ENCODE measurements at regions not wholly inside any gene's neighbourhood (a gene's known extent, or its start where the extent isn't known, plus 50 kb on each side); places are given as distances from the start of the nearest gene placed in this dataset.

- DNase-seq: no peak
These were observed 386.6 kb upstream of the THBS1 start for GRCh38 chr15:39194106-39194830.

- no peak for DNase-seq
These were observed 384.9 kb upstream of the THBS1 start for GRCh38 chr15:39195961-39196486.

GRCh38 chr15:39198044-39199000 is 382.6 kb upstream of the THBS1 start:
- no peak for DNase-seq

DNA sequence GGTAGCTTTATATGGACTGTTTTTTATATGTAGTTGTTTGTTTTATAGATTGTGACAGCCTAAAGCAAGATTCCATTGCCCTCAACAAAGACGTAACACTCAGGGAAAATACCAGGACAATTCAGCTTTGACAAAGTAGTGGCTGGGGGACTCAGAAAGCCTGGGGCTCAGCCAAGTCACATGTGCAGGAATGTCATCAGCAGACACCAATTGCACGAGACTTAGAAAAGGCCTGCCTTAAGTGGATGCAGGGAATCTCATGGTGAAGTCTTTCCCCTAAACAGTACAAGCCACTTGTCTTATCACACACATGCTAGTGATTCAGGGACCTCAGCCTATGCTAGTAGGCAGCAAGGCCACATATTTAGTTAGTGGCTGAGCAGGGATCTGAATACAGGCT is 381.8 kb upstream of the THBS1 start:
- DNase-seq: no peak

DNA sequence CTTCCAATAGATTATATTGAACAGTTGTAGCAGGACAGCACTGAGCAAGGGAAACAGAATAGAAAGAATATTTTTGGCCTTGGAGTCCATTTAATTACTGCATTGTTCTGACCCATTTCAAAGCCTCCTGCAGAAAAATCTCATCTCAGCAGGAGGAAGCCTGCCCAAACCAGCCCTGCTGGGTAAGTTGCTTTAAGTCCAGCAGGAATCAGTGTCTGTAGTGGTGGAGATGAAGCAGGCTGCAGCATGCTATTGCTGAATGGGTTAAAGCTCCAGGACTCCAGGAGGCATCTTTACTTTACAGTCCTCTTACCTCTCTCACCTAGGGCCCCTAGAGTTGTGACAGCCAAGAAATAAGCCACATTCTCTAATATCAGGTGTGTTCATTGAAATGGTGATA is 380.3 kb upstream of the THBS1 start:
- no peak for DNase-seq

DNA sequence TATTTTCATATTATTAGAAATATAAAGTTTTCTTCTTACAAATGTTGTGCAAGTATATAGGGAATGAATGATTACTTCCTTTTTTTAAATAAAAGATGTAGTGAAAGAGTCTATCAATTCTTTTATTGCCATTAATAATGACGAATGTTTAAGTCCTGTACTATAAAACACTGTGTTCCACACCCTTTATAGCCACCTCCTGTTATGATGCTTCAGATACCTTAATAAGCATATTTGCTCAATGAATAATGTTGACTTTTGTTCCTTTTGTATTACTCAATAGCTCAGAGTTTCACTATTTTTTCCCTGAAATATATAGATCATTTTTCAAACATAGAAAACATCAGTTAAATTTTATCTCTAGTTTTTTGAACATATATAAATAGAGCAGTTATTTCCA is 378.2 kb upstream of the THBS1 start:
- DNase-seq: no peak

- DNase-seq: no peak
These were observed 376.8 kb upstream of the THBS1 start for GRCh38 chr15:39204031-39204430.

DNA sequence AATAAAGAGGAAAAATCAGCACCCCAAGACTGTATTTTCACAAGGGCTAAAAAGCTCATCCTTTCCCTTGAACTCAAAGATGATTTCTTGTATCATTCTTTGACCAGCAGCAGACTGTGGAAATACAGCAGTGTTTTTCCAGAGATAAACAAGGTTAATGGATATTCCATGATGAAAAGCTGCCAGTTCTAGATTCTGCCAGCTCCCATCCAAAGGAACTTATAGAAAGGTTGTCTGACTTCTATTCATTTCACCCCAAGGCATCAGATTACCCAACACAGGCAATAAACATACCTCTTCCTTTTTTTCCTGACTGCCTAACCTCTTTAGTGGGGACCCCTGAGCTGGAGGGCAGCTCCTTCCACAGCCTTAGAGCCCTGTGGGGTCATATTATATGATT is 375.8 kb upstream of the THBS1 start:
- no peak for DNase-seq

- no peak for DNase-seq
These were observed 375.1 kb upstream of the THBS1 start for GRCh38 chr15:39205506-39206371.

DNA sequence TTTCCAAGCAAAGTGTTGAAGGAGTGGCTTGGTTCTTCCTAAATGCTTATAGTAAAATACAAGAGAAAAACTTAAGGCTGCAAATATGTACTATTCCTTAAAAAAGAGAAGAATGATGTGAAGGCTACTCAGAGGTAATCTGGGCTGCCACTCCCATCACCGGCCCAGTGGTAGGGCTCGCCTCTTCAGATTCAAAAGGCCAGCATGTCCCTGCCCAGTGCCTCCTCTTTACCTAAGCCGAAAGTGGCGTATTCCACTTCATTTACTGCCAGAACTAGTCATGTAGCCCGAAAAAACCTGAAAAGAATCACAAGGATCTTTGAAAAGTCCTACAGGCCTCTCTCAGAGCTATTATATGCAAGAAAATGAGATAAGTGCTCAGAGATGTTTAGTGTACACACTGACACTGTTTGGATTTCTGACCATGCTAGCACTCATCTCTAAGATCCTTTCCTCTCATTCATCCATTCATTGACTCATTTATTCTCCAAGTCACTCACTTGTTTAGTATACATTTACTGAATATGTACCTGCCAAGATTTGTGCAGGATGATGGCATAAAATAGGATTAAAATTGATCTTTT is 373.3 kb upstream of the THBS1 start:
- DNase-seq: no peak

DNA sequence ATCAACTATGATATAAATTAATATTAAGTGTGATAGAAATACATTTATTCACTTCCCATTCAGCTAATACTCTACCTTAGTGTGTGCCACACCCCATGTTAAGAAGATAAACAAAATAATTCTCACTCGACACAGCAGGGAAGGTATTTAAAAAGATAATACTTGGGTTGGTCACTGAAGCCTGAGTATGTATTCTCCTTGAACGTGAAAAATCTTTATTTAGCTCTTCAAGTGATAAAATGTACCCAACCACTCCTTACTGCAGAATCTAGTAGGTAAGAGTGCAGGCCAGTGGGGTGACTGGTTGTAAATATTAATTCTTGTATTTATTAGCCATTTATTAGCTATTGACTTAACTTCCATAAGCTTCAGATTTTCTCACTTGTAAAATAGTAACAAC is 372.7 kb upstream of the THBS1 start:
- DNase-seq: no peak

GRCh38 chr15:39209548-39210211 is 371.2 kb upstream of the THBS1 start:
- no peak for DNase-seq

DNA sequence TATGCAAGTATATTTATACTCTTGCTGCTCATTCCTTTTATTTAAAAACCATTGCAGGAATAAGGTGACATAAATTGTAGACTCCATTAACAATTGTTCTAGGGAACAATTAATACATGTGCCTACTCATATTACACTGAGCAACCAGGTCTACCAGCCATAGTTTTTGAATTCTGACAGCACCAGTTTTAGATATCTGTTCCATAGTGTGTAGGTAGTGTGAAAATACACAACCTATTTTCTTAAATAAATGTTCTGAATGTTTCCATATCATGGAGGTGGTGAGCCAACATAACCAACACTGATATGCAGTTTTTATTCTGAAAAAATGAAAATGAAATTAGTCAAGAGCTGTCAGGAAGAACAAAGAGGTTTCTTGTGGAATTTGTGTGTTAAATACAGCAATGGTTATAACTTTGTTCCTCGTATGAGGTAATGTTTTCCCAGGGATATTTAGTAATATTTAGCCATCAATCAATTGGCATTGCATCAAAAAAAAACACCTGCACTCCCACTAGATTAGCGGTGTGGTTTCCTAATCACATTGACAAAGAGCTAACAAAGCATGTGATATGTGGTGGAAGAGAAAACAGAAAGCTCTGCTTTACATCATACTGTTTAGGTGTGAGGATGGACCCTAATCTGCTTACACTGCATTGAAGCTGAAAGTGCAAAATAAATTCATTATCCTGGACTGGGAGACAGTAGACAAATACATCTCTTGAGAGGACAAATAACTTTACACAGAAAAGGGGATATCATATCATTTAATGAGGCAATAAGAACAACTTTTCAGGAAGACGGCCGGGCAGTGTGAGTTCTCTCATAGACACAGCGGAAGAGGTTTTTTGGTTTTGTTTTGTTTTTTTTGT is 369.5 kb upstream of the THBS1 start:
- no peak for DNase-seq

- DNase-seq: no peak
These were observed 367.5 kb upstream of the THBS1 start for GRCh38 chr15:39213385-39213840.

GRCh38 chr15:39215015-39215414 is 365.9 kb upstream of the THBS1 start:
- no peak for DNase-seq

DNA sequence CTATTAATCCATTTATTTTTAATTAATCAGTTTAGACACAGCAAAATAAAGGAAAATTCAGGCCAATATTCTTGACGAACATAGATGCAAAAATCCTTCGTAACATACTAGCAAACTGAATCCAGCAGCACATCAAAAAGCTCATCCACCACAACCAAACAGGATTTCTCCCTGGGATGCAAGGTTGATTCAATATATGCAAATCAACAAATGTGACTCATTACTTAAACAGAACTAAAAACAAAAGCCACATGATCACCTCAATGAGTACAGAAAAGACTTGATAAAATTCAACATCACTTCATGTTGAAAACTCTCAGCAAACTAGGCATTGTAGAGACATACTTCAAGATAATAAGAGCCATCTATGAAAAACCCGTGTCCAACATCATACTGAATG is 364.1 kb upstream of the THBS1 start:
- no peak for DNase-seq

- DNase-seq: no peak
These were observed 361.3 kb upstream of the THBS1 start for GRCh38 chr15:39219608-39220007.

DNA sequence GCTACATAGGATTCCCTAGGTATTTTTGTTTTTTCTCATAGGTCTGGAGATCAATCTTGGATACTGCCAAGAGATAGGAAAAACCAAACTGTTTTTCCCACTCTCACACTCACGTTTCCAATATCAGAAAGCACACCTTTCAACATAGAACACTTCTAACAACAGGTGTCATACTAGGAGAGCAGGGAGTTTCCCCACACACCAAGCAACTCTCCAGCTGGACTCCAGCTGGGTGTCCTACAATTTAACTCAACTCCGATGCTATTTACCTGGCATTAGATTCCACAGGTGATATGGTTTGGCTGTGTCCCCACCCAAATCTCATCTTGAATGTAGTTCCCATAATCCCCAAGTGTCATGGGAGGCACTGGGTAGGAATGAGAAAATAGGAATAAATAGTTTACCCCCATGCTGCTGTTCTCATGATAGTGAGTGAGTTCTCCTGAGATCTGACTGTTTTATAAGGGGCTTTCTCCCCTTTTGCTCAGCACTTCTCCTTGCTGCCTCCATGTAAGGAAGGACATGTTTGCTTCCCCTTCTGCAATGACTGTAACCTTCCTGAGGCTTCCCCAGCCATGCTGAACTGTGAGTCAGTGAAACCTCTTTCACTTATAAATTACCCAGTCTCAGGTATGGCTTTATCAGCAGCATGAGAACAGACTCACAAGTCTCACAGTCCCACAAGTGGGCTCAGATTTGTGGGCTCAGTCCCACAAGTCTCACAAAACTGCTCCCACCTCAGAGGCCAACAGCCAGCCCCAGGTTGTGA is 354.5 kb upstream of the THBS1 start:
- DNase-seq: no peak

- DNase-seq: no peak
These were observed 353.9 kb upstream of the THBS1 start for GRCh38 chr15:39227001-39227400.

GRCh38 chr15:39228889-39229288 is 352.0 kb upstream of the THBS1 start:
- no peak for DNase-seq
